GM18520 (cell line): ENCODE measurements at regions not wholly inside any gene's neighbourhood (a gene's known extent, or its start where the extent isn't known, plus 50 kb on each side); places are given as distances from the start of the nearest gene placed in this dataset.

ENCODE experiments used
- ATAC-seq: cut with Tn5 transposase; IDR thresholded peaks from one replicate; pipeline ENCODE4 v1.9.1; 2021; ENCODE audit not compliant: unreplicated experiment

- no peak for ATAC-seq
Observed at GRCh38 chr4:144565527-144566195, 80.3 kb upstream of the HHIP start.

GRCh38 chr4:144572660-144573059 lies 73.3 kb upstream of the HHIP start:
- ATAC-seq = no peak

- ATAC-seq = no peak
Observed at GRCh38 chr4:144574000-144574399, 72.0 kb upstream of the HHIP start.

- no peak for ATAC-seq
Observed at GRCh38 chr4:144574509-144574908, 71.4 kb upstream of the HHIP start.

GRCh38 chr4:144575181-144575580 lies 70.8 kb upstream of the HHIP start:
- no peak for ATAC-seq

- no peak for ATAC-seq
Observed at GRCh38 chr4:144578681-144579080, 67.3 kb upstream of the HHIP start.

- ATAC-seq = no peak
Observed at GRCh38 chr4:144579411-144580030, 66.4 kb upstream of the HHIP start.

- no peak for ATAC-seq
Observed at GRCh38 chr4:144580430-144580829, 65.5 kb upstream of the HHIP start.

GRCh38 chr4:144582105-144582850 lies 63.7 kb upstream of the HHIP start:
- no peak for ATAC-seq

GRCh38 chr4:144582975-144583374 lies 63.0 kb upstream of the HHIP start:
- ATAC-seq = no peak

- no peak for ATAC-seq
Observed at GRCh38 chr4:144583658-144584057, 62.3 kb upstream of the HHIP start.

GRCh38 chr4:144584428-144584827 lies 61.5 kb upstream of the HHIP start:
- no peak for ATAC-seq

- no peak for ATAC-seq
Observed at GRCh38 chr4:144589512-144589911, 56.4 kb upstream of the HHIP start.

- ATAC-seq = no peak
Observed at GRCh38 chr4:144590020-144590419, 55.9 kb upstream of the HHIP start.

GRCh38 chr4:144591401-144591800 lies 54.6 kb upstream of the HHIP start:
- no peak for ATAC-seq

- ATAC-seq = no peak
Observed at GRCh38 chr4:144592264-144592663, 53.7 kb upstream of the HHIP start.

GRCh38 chr4:144594471-144594986 lies 51.4 kb upstream of the HHIP start:
- no peak for ATAC-seq

- no peak for ATAC-seq
Observed at GRCh38 chr4:144595681-144596080, 50.3 kb upstream of the HHIP start.
